Choroid plexus epithelial cell (primary cell): ENCODE measurements at regions not wholly inside any gene's neighbourhood (a gene's known extent, or its start where the extent isn't known, plus 50 kb on each side); places are given as distances from the start of the nearest gene placed in this dataset.

Experiments
- DNase-seq: peaks from one replicate; pipeline ENCODE4 v3.0.0-alpha.2; 2010; ENCODE audit warnings: low read depth
- H3K4me3 ChIP-seq: 2 replicates; pipeline ENCODE4 v1.5.1; 2011; ENCODE audit warnings: low read depth, mild to moderate bottlenecking, control low read depth, low read length, moderate library complexity
- TF ChIP-seq, protein P1 (sequence below): conservative IDR thresholded peaks from 2 replicates; pipeline ENCODE4 v1.5.1; 2011; ENCODE audit warnings: low read depth, mild to moderate bottlenecking, control low read depth, inconsistent platforms, low read length, moderate library complexity

DNA sequence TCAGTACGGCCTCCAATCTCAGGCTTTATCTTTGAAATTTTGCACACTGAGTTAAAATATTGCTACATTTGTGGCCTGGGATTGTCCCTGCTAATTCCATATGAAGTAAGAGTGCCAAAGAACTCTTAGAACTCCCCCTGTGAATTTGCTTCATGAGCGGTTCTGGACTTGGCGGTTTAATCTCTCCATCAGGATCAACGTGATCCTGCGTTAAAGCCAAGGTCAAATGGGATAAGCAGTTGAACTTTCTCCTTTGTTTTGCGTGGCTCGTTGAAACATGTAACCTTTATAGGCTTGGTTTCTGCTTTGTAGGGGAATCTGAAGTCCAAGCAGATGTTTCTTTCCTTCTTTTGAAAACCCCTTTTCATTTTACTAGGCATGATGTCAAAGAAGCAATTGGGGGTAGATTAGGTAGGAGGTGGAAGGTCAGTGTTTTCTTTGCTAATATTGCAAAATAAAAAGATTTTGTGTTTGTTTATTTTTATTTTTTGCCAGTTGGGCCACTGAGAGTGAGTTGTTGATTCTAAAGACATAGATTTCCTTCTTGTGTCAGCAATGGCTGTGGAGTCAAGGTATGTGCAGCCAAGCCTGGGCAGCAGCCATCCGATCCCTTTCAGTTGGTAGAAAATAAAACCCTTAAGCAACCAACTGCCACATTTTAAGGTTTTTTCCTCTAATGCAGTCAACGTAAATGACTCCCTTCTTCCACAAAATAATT is 390.8 kb downstream of the NNT start:
- no peak overlapping the region for H3K4me3 ChIP-seq
- DNase-seq, result no peak
- TF ChIP-seq, protein P1, sequence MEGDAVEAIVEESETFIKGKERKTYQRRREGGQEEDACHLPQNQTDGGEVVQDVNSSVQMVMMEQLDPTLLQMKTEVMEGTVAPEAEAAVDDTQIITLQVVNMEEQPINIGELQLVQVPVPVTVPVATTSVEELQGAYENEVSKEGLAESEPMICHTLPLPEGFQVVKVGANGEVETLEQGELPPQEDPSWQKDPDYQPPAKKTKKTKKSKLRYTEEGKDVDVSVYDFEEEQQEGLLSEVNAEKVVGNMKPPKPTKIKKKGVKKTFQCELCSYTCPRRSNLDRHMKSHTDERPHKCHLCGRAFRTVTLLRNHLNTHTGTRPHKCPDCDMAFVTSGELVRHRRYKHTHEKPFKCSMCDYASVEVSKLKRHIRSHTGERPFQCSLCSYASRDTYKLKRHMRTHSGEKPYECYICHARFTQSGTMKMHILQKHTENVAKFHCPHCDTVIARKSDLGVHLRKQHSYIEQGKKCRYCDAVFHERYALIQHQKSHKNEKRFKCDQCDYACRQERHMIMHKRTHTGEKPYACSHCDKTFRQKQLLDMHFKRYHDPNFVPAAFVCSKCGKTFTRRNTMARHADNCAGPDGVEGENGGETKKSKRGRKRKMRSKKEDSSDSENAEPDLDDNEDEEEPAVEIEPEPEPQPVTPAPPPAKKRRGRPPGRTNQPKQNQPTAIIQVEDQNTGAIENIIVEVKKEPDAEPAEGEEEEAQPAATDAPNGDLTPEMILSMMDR, result no peak

DNA sequence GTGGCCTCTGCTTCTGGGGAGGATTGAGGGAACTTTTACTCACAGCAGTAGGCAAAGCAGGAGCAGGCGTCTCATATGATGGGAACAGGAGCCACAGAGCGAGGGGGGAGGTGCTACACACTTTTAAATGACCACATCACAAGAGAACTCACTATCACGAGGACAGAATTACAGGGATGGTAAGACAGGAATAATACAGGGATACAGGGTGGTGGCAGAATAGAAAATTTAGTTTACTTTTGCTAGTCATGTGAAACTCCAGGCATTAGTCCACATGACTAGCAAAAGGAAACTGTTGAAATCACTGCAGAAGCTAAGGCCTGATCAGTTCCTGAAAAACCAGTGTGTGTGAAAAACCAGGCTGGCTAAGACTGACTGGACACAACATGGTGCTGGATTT is 382.4 kb downstream of the NNT start:
- no peak overlapping the region for H3K4me3 ChIP-seq
- no peak for DNase-seq
- TF ChIP-seq, protein P1, result no peak

DNA sequence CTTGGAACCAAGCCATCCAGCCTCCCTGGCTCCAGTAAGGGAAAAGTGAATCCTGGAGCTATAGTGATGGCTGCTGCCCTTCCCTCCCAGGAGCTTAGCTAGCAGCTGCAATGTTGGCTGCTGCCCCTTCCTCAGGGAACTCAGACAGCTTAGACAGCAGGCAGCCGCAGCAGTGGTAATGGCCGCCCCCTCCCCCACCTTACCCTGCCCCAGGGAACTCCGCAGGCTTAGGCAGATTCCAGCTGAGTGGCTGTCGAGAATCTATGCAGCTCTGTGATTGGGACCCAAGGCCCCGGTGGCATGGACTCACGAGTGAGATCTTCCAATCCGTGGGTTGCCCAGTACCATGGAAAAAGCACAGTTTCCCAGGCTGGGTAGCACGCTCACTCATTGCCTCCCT is 378.6 kb downstream of the NNT start:
- no peak for DNase-seq
- no peak overlapping the region for H3K4me3 ChIP-seq
- TF ChIP-seq, protein P1, result no peak

DNA sequence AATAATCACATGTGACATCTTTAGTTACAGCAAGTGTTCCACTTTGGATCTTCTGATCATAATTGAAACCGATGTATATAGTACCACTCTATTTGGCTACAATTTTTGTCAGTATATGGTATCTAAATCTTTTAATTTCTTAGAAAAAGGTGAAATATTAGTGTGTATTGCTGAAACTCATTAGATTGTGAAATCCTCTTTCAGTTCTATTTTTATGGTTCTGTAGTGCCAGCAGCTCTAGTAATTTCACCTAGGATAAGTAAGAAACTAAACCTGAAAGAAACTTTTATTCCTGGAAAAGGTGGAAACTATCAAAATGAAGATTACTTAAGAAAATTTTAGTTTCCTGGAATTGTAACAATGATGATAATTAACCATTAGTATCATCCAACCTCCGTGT is 370.9 kb downstream of the NNT start:
- TF ChIP-seq, protein P1, result no peak
- H3K4me3 ChIP-seq, result no peak overlapping the region
- no peak for DNase-seq

DNA sequence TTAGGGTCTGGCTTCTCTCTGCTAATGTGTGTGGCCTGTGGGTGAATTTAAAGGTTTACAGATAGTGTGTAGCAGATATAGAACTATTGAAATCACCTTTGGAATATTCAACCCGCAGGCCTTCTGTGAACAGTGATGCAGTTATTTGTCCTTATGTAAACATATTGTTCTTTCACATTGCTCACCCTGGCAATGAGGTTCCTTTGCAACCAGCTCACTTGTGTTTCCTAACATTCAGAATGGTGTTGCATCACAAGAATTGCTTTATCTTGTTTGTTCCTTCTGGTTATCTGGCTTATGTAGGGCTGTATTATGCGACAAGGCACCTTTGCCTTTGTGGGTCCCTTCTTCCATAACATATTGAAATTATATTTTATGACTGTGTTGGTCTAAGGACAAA is 370.3 kb downstream of the NNT start:
- TF ChIP-seq, protein P1, result no peak
- H3K4me3 ChIP-seq, result no peak overlapping the region
- no peak for DNase-seq

DNA sequence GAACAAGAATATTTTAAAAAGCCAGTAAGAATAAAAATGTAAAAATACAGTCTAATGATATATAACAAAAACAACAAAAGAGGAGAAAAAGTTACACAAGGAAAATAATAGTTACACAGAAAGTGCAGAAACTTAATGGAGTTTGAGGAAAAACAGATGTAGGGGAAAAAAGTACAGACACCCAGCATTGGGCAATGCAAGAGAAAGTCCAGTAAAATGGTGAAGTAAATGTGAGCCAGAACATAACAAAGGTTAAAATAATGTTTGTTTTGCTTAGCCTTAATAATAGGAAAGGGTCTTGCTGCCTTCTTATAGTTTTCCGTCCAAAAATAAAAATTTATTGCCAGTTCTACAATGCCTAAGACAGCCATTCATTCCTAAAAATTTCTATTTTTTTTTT is 364.2 kb downstream of the NNT start:
- TF ChIP-seq, protein P1, result no peak
- no peak for DNase-seq
- no peak overlapping the region for H3K4me3 ChIP-seq

DNA sequence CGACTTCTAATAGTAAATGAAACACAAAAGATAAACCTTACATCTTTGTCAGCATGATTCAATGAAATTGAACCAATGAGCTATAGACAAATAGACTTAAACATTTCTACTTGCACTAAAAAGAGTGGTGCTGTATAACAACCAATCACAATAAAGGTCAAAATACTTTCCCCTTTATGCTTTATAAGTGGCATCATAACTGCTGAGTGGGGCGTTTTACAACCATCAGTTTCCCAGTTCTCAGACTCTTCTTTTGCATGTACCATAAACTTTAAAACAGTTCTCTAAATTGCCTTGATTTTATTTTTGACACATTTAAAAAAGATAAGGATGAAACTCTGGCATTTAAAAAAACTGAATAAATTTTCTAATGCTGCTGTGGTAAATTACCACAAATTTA is 356.2 kb downstream of the NNT start:
- no peak overlapping the region for H3K4me3 ChIP-seq
- no peak for DNase-seq
- TF ChIP-seq, protein P1, result no peak
